GM12864 (cell line): ENCODE measurements at regions not wholly inside any gene's neighbourhood (a gene's known extent, or its start where the extent isn't known, plus 50 kb on each side); places are given as distances from the start of the nearest gene placed in this dataset.

Experiments
- DNase-seq: peaks from one replicate; pipeline ENCODE4 v3.0.0-alpha.2; 2011; ENCODE audit warnings: low read depth
- H3K4me3 ChIP-seq: 2 replicates; pipeline ENCODE4 v1.5.1; 2011; ENCODE audit warnings: mild to moderate bottlenecking, low read depth, low read length, control low read depth
- CTCF ChIP-seq: IDR thresholded peaks from 2 replicates; pipeline ENCODE4 v1.5.1; 2011; ENCODE audit warnings: low read depth, mild to moderate bottlenecking, moderate library complexity, low read length, control low read depth, inconsistent platforms; ENCODE audit errors: missing control alignments

GRCh38 chr6:137782166-137783039 is 84.7 kb upstream of the TNFAIP3 start:
- TF ChIP-seq CTCF = no peak
- H3K4me3 ChIP-seq = no peak overlapping the region
- DNase-seq = no peak

GRCh38 chr6:137783710-137784109 is 83.3 kb upstream of the TNFAIP3 start:
- no peak overlapping the region for H3K4me3 ChIP-seq
- DNase-seq = no peak
- TF ChIP-seq CTCF = no peak

GRCh38 chr6:137784583-137784982 is 82.5 kb upstream of the TNFAIP3 start:
- no peak for DNase-seq
- no peak for TF ChIP-seq CTCF
- no peak overlapping the region for H3K4me3 ChIP-seq

GRCh38 chr6:137787016-137787415 is 80.0 kb upstream of the TNFAIP3 start:
- no peak overlapping the region for H3K4me3 ChIP-seq
- DNase-seq = no peak
- TF ChIP-seq CTCF = no peak

- no peak overlapping the region for H3K4me3 ChIP-seq
- DNase-seq = no peak
- TF ChIP-seq CTCF = no peak
These were observed 78.8 kb upstream of the TNFAIP3 start for GRCh38 chr6:137788248-137788647.

GRCh38 chr6:137791281-137792159 is 75.5 kb upstream of the TNFAIP3 start:
- no peak for DNase-seq
- peak overlapping the region; percentile 19; the same call in 1 of the 2 replicates for H3K4me3 ChIP-seq
- TF ChIP-seq CTCF = no peak
